Right renal pelvis (tissue), 4 donors: ENCODE measurements at regions not wholly inside any gene's neighbourhood (a gene's known extent, or its start where the extent isn't known, plus 50 kb on each side); places are given as distances from the start of the nearest gene placed in this dataset.
"Not testable (repeated sequence)": the region's sequence is repeated elsewhere in the genome, so short reads cannot be mapped to it uniquely, and the experiment has no call there.

Experiments
- DNase-seq, 4 donors: peaks; one replicate each; pipeline ENCODE4 v3.0.0-alpha.2; 2013; ENCODE audit warnings: low read depth in 4 of 4, low spot score in 3 of 4, missing footprints in 1 of 4

DNA sequence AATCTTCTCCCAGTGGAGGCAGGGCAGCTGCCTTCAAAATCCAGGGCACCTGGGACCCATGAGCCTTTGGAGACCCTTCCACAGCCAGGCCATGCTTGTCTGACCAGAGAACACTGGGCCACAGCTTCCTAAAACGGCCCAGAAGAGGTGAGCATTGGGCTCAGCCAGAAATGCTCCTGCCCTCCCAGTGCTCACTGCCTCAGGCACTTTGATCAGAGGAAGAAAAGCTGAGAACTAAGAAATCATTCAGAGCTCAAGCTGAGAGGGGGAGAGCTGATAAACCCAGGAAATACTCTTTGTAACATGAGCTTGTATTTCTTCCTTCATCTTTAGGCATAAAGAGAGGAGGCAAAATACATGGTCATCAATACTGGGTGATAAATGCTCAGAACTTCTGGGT lies 365.5 kb upstream of the KLHL29 start:
- DNase-seq: no peak

DNA sequence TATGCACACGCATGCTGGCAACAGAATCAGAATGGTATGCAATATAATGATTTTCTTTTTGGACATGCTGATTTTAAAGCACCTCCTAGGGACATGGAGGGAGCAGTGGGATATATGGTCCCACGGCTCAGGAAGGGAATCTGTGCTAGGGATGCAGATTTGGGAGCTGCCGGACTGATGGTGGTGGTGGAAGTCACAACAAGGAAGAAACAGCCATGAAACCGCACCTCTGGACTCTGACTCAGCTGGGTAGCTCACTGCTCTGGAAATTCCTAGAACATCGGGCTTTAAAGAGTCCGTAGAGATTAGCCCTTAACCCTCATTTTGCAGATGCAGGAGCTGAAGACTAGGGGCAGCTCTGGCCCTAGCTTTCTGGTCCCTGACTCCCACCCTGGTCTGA lies 364.3 kb upstream of the KLHL29 start:
- DNase-seq: no peak

DNA sequence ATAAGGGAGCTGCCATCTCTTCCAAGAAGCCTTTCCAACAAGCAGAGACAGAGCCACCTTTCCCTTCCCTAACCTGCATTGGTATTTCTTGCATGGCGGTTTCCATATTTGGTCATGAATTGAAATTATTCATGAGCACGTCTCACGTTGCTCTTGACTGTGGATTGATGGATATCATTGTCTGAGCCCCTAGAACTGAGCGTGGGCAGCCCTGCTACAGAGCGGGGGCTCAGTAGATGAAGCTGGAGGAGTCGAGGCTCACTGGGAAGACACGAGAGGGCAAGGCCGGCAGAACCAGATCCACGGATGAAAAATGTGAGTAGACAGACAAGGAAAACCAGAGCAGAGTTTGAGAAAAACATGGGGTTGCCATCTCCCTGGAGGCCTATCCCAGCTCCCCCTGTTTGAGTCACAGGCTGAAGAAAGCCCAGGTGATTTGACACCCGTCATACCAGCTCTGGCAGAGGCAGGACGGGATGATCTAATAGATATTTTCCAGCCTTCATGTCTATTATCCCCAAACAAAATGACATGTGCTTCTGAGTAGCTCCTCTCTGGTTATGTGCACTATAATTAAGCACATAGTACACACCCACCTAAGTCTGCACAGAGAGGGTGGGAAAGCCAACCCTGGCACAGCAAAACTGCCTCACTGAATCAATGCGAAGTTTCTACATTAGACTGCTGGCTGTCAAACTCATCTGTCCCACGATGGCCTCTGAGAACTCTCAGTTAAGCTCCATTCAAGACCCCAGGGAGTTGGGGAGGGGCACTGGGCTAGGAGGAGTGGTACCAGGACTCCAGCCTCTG lies 363.5 kb upstream of the KLHL29 start:
- no peak for DNase-seq

DNA sequence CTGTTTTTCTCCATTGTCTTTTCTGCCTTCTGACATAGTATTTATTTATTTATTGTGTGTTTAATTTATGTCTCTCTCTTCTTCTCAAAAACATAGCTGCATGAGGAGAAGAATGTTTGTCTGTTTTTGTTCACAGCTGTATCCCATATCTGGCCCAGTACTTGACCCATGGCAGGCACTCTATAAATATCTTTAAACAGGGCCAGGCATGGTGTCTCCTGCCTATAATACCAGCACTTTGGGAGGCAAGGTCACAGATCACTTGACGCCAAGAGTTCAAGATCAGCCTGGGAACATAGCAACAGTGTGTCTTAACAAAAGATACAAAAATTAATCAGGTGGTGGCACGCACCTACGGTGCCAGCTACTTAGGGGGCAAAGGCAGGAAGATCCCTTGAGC lies 361.3 kb upstream of the KLHL29 start:
- DNase-seq: no peak

DNA sequence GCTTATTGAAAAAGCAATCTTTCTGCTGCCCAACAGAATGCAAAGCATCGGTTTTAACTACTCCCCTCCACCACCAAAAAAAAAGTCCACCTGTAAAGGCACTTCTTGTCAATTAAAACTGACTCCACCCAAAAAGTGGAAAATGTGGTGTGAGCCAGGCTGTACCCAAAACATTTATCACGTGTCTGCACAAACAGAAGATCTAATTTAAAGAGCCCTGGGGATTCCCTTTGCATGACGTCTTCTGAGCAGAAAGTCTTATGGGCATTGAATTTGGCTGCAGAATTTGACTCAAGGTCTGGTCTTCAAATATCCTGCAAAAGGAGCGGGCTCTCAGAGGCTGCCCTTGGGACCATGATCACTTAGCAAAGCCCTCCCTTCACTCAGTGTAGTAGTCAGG lies 358.3 kb upstream of the KLHL29 start:
- no peak for DNase-seq

DNA sequence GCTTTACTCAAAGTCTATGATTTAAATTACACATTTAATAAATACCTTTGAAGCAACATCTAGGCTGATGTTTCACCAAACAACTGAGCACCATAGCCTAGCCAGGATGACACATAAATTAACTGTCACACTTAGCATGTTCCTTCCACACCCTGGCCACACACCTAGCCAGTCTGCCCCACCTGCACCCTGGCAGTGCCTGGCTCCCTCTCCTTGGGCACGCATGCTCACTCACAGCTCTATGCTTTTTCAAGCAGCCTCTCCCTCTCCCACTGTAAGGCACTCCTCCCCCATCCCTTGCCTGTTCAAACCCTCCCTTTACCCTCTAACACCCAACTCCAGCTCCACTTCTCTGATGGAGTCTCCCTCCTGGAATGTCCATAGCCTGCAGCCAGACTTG lies 357.6 kb upstream of the KLHL29 start:
- DNase-seq: no peak

DNA sequence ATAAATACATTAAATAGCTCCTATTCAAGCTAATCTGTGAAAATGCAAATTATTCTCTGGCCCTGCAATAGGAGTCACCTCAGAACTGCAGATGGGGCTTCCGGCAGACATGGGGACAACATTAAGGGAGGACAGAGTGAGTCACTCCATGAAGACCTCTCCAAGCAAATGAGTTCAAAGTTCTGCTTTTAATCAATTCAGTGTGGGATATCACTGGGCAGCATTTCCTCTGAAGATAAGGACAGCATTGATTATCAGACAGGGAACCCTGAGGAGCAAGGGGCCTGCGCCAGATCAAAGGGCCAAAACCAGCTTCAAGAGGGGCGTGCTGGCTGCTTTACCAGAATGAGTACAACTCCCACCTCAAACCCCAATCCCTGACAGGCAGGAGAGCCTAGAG lies 356.9 kb upstream of the KLHL29 start:
- DNase-seq: no peak

DNA sequence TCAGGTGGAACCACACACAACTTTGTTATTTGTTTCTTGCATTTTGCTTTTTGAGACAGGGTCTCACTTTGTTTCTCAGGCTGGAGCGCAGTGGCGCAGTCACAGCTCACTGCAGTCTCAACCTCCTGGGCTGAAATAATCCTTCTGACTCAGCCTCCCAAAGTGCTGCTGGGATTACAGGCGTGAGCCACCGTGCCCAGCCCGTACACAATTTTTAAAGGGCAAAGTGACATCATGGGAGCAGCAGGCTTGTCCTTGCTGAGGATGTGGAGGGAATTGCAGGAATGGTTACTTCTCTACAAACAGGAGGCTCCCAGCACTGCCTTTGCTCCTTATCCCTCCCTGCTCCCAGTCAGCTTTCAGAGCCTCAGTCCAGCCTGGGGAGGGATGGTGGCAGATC lies 355.9 kb upstream of the KLHL29 start:
- no peak for DNase-seq

DNA sequence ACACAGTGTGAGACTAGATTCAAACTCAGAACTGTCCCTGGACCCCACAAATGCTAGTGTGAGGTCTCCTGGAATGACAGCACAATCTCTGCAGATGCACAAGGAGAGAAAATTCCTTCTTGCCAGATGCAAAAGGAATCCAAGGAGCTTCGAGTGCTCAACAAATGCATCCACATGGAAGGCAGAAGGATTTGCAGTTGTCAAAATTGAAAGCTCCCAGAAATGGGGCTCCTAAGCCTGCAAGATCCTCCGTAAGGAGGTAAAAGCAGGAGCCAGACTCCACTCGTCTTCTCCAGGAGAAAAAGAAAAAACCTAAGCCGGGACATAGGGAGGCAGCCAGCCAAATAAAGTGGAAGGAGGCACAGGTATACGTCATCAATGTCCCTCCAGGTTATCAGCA lies 355.0 kb upstream of the KLHL29 start:
- DNase-seq: no peak

DNA sequence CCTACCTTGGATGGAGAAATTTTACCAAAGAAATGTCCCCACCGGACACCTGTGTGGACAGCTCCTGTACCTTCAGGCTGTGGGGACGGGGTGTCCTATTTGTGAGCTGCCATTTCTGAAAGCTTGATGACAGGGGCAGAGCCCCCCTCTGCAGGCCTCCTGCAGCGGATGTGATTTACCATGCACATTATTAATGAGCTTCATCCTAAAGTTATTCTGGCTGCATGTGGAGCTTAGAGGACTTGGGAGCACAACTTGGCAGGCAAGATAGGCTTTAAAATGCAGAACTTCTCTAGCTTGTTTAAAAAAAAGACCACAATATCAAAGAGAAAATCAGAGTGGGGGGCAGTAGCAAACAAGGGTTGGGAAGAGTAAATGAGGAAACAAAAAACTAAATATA lies 350.0 kb upstream of the KLHL29 start:
- no peak for DNase-seq

DNA sequence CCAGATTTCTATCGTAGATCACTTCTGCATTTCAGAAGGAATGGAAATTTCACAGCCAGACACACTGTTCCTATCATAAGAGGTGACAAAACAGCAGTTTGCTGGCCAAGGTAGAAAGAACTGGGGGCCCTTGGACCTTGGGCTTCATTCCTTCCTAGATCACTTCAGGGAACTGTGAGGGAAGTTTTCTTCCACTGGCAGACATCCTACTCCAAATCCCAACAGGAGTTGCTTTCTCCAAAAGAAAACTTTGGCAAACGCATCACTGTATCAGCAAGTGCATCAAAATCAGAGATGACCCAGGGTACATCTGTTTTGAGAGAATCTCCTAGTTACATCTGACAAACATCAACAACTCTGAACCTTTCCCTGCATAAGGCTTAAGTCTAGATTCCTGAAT lies 348.4 kb upstream of the KLHL29 start:
- DNase-seq: no peak

DNA sequence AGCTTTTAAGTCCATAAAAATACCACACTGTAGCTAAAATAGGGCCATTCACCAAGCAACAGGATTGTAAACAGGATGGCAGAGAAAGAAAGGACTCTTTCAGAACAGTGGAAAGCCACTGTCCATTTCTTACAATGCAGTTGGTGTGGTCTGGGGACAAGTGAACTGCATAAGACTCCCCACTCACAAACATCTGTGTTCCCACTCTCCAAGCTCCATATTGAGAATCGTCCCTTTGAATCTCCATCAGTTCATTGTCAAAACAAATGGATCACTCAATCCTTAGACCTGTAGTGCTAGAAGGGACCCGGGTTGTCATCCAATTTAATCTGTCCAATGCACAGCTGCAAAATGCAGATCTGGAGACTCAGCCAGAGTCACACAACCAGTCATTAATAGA lies 347.4 kb upstream of the KLHL29 start:
- DNase-seq: no peak

DNA sequence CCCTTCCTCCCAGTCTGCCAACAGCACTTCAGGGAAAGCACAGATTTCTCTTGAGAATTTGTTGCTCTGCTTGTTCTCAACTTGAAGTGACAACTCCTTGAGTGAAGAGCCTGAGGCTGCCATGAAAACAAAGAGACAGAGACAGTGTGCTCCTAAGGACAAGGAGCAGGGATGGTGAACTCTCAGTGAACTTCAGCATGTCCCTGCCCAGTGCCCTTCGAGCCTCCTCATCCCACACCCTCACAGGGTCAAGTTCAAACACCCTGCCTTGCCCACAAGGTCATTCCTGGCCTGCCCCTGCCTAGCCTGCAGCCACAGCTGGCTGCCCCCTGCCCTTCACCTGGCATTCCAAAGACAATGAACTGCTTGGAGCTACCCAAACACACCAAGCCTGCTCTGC lies 343.5 kb upstream of the KLHL29 start:
- DNase-seq: no peak

DNA sequence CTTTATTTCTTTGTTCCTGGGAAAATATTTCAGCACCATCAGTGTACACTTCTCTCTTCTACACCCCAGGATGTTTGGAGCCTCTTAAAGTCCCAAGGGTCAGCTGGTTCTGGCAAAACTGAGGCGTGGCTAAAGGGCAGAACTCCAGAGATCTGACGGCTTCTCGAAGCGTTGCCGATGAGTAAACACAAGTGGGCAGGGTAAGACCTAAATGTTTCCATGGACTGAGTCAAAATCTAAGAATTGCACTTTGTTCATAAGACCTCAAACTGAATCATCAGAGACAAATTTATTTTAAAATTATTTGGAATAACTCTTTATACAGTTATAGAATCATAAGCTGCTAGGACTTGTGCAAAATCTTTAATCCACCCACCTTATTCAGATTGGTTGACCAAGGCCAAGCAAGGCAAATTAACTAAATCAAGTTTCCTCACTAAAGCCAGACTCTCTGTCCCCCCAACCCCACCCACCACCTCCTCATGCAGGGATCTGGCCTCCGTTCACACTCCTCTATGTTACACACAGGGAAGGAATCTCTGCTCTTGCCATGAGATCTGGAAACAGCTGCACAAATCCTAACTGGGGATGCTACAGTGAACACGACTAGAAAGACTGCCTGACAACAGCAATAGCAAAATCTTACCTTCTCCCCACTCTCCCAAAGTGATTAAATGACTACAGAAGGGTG lies 342.6 kb upstream of the KLHL29 start:
- no peak for DNase-seq

DNA sequence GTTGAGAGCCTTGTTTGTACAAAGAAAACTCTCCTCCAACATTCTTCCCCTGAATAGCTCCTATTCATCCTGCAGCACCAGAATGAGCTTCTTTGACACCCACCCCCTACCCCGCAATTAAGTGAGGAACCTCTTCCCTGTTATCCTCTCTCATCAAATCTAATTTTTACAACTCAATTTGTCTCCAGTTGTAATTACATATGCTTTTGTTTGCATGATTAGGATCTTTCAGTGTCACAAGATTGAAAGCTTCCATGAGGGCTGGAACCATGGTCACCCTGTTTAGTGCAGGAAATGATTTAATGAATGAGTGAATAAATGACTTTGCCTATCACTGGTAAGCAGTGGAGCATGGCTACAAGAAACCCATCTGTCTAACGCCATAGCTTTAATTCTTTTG lies 334.6 kb upstream of the KLHL29 start:
- DNase-seq: no peak

DNA sequence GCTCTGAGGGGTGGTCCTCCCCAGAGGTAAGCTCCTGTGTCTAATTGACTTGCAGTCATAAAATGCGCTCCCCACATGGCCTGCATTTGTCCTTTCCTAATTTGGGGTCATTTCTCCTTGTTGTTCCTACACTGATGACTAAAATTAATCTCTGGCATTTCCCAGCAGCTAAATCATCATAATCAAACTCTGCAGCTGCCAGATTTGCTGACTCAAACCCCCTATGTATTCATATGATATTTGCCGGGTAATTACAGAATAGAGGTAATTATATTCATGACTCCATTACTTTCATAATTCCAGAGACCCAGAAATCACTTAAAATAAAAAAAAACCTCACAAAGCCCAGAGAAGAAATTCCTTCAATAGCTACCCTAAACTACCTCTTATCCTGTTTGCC lies 331.4 kb upstream of the KLHL29 start:
- no peak for DNase-seq

DNA sequence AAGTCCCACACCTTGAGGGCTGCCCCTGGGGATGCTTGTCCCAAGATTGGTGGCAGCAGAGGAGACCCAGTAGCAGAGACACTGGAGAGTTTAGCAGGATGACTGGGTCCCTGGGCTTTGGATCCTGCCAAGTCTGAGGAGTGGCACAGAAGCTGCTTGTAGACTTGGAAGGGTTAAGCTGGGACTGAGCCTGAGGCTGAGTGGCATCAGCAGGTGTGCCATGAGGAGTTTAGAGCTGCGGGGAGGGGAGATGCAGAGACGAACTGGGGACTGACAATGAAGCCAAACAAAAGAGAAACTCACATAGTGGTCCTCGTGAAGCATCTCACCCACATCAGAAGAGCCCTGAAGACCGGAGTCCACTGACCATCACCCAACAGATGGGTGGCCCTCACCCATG lies 329.7 kb upstream of the KLHL29 start:
- DNase-seq: no peak

DNA sequence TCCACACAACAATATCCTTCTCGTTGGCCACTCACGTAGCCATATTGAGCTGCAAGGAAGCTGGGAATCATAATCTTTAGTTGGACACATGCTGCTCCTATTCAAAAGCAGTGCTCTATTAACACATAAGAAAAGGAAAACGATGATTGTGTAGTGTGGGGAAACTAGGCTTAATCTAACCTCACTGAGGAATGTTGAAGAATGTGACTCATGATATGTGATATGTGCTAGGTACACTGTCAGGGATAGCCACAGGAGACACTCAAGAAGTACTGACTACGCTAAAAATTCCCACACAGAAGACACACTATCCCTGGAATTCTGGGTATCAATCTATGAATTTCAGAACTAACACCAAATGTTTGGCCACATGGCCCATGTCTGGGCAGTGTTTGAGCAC lies 328.1 kb upstream of the KLHL29 start:
- DNase-seq: not testable (repeated sequence)

DNA sequence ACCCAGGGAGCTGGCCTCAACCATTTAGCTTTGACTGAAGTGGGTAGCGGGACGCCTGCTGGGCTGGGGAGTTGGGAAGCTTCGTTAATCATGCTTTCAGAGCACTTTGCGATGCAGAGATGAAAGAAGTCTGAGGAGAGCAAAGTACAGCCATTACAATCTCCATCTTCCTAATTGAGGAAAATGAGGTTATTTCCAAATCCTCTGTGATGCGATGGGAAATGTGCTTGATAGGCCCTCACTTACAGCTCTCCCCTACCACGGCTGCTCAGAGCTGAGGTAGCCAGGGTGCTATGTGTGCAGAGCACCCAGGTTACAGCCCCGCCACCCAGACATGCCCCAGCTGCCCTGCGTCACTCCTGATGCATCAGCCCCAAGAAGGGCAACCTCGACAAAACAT lies 326.5 kb upstream of the KLHL29 start:
- DNase-seq: no peak

DNA sequence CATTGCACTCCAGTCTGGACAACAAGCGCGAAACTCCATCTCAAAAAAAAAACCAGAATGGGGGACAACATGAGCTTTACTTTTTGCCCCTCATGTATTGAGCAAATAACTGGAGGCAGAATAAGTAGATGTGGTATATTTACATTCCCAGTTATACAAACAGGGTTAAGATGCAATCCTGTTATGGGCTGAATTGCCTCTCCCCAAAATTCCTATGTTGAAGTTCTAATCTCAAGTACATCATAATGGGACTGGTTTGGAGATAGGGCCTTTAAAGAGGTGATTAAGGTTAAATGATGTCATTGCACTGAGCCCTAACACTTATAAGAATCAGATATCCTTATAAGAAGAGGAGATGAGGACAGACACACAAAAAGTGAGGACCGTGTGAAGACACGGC lies 319.8 kb upstream of the KLHL29 start:
- DNase-seq: no peak

DNA sequence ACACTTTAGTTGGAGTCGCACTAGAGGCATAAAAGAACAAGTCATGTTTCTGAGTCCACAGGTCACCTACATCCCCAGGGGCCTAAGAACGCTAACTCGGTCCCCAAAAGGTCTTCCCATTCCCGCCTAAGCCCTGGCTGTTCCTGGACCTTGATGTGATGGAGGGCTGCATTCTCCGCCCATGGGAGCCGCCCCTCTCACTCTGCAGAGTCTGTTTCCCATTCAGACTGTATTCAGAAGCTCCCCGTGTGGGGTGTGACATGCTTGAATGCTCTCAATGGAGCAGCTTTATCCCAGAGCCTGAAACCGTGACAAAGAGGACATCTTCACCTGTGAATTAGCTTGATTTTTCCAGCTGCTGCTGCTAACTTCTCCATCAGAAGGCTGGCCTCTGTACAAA lies 319.0 kb upstream of the KLHL29 start:
- DNase-seq: no peak

DNA sequence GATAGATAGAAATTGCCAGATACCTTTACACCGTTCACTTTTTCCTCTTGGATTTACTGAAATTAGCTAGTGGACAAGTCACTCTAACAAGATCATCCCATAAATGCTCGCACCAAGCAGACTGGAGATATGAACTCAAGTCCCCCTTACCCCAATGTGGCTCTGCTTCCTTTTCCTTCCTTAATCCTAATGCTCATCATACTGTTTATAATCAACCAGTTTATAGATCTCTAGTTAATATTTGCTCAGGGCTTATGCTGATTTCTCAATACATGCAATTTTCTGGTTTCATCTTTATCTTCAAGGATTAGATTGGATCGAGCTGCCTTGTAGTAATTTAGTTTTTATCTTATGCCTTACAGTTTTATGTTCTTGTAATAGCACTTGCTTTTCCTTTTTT lies 318.3 kb upstream of the KLHL29 start:
- DNase-seq: no peak

DNA sequence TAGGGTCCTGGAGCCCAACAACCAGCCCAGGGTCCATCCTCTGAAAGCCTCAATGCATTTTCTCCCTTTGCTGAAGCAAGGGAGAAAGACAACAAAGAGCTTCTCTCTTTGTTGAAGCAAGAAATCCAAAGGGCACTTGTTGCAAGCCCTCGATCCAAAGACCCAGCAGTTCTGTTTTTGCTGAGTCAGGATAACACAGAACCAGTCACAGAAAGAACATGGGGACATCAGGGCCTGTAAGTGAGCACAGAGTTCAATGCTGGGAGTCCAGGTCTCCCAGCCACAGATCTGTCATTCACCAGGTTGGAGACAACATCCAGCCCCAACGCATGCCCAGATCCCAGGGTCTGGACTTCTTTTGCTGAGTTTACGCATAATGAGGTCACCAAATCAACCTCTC lies 315.8 kb upstream of the KLHL29 start:
- no peak for DNase-seq
